ENCODE measurements at regions not wholly inside any gene's neighbourhood (a gene's known extent, or its start where the extent isn't known, plus 50 kb on each side); places are given as distances from the start of the nearest gene placed in this dataset.

DNA sequence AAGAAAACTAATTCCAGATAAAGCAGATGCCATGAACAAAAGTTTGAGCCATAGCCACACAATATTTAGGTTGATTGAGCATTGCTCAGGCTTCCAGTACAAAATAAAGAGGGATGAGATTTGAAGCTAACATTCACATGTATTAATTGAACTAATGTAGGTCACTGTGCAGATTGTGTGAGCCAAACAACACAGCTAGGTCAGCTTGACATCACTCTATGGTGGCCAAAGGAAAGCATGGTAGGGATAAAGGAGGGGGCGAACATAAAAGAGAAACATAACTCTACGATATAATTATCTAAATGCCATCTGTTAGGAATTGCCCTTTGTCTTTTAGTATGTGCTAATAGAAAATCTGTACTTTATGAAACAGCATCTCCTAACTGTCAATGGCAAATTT is 477.7 kb upstream of the SYT1 start:
- TF ChIP-seq CTCF (IDR thresholded peaks at IDR 0.05), result no peak
- no peak for TF ChIP-seq POLR2A (IDR thresholded peaks at IDR 0.05)
- no peak for TF ChIP-seq EP300 (IDR thresholded peaks at IDR 0.05)
